GM23338 (cell line): ENCODE measurements at regions not wholly inside any gene's neighbourhood (a gene's known extent, or its start where the extent isn't known, plus 50 kb on each side); places are given as distances from the start of the nearest gene placed in this dataset.

Experiments used
- EZH2 ChIP-seq: fragments of 200-600 bp; sonication (generic); IDR thresholded peaks from one replicate; pipeline ENCODE4 v1.8.0; 2017; ENCODE audit warnings: antibody characterized with exemption, mild to moderate bottlenecking, low read depth; ENCODE audit not compliant: unreplicated experiment
- POLR2AphosphoS5 ChIP-seq: IDR thresholded peaks from 2 replicates; pipeline ENCODE4 v1.6.1; 2016; ENCODE audit warnings: antibody characterized with exemption, low read depth
- TF ChIP-seq, protein P1 (sequence below), 2 experiments: fragments of 200-600 bp in 1 of 2; sonication (generic) in 1 of 2; conservative IDR thresholded peaks; 2 replicates each; pipeline versions ENCODE4 v1.5.1 to v1.6.1; 2016 to 2017; ENCODE audit warnings: antibody characterized with exemption in 2 of 2, low read depth in 2 of 2, mild to moderate bottlenecking in 2 of 2, moderate library complexity in 1 of 2

DNA sequence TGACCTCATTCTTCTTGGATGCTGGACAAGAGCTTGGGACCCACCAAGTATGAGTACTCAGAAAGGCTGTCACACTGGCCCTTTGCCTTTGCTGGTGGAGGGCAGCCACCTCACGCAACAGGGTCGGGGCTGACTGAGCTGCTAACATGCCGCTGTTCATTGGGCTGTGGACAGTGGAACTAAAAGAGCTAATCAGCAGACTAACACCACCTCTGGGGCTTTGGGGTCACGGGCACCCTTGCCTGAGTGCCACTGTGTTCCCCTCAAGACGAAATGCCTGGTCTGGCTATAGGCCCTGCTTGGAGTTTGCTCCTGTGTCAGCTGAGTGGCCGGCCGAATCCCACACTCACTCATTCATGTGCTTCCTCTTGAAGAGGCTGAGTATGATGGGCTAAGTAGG lies 559.6 kb downstream of the SPRY1 start:
- TF ChIP-seq, protein P1, sequence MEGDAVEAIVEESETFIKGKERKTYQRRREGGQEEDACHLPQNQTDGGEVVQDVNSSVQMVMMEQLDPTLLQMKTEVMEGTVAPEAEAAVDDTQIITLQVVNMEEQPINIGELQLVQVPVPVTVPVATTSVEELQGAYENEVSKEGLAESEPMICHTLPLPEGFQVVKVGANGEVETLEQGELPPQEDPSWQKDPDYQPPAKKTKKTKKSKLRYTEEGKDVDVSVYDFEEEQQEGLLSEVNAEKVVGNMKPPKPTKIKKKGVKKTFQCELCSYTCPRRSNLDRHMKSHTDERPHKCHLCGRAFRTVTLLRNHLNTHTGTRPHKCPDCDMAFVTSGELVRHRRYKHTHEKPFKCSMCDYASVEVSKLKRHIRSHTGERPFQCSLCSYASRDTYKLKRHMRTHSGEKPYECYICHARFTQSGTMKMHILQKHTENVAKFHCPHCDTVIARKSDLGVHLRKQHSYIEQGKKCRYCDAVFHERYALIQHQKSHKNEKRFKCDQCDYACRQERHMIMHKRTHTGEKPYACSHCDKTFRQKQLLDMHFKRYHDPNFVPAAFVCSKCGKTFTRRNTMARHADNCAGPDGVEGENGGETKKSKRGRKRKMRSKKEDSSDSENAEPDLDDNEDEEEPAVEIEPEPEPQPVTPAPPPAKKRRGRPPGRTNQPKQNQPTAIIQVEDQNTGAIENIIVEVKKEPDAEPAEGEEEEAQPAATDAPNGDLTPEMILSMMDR (conservative IDR thresholded peaks at IDR 0.05; ENCODE audit: low read depth in 2 of 2) = no peak
- TF ChIP-seq EZH2 = no peak
- TF ChIP-seq POLR2AphosphoS5 = no peak
